MM.1S (cell line): ENCODE measurements at regions not wholly inside any gene's neighbourhood (a gene's known extent, or its start where the extent isn't known, plus 50 kb on each side); places are given as distances from the start of the nearest gene placed in this dataset.

Experiments used
- DNase-seq: peaks from one replicate; pipeline ENCODE4 v3.0.0-alpha.2; 2015
- H2AFZ ChIP-seq: fragments of 300-600 bp; sonication (generic); 2 replicates; pipeline ENCODE4 v1.6.0; 2016; ENCODE audit warnings: antibody characterized with exemption, low read length
- H3F3A ChIP-seq: fragments of 300-600 bp; sonication (generic); 2 replicates; pipeline ENCODE4 v1.6.1; 2016; ENCODE audit warnings: mild to moderate bottlenecking, antibody characterized with exemption, low read length, moderate library complexity, mixed read lengths; ENCODE audit not compliant: insufficient read depth
- H3K27ac ChIP-seq: fragments of 300-600 bp; sonication (generic); 2 replicates; pipeline ENCODE4 v1.5.1; 2016; ENCODE audit warnings: mild to moderate bottlenecking, low read length
- H3K27me3 ChIP-seq: fragments of 300-600 bp; sonication (generic); replicated peaks from 2 replicates; pipeline ENCODE4 v1.6.0; 2016; ENCODE audit warnings: low read length; ENCODE audit not compliant: insufficient read depth
- H3K36me3 ChIP-seq: fragments of 300-600 bp; sonication (generic); replicated peaks from 2 replicates; pipeline ENCODE4 v1.6.1; 2016; ENCODE audit warnings: mild to moderate bottlenecking, low read length, mixed read lengths; ENCODE audit not compliant: insufficient read depth
- H3K4me1 ChIP-seq: fragments of 300-600 bp; sonication (generic); 2 replicates; pipeline ENCODE4 v1.6.1; 2016; ENCODE audit warnings: low read length, mixed read lengths
- H3K4me2 ChIP-seq: fragments of 300-600 bp; sonication (generic); 2 replicates; pipeline ENCODE4 v1.6.0; 2016; ENCODE audit warnings: low read depth, low read length
- H3K4me3 ChIP-seq: fragments of 300-600 bp; sonication (generic); 2 replicates; pipeline ENCODE4 v1.5.1; 2016; ENCODE audit warnings: low read length, mixed read lengths
- H3K79me2 ChIP-seq: fragments of 300-600 bp; sonication (generic); 2 replicates; pipeline ENCODE4 v1.6.1; 2016; ENCODE audit warnings: mixed run types, low read length, mixed read lengths
- H3K9ac ChIP-seq: fragments of 300-600 bp; sonication (generic); 2 replicates; pipeline ENCODE4 v1.6.1; 2016; ENCODE audit warnings: low read length, mixed read lengths
- H3K9me2 ChIP-seq: fragments of 300-600 bp; sonication (generic); replicated peaks from 2 replicates; pipeline ENCODE4 v1.6.1; 2016; ENCODE audit warnings: mild to moderate bottlenecking, low read length, mixed read lengths; ENCODE audit not compliant: insufficient read depth
- H3K9me3 ChIP-seq: fragments of 300-600 bp; sonication (generic); replicated peaks from 2 replicates; pipeline ENCODE4 v1.6.1; 2016; ENCODE audit warnings: mild to moderate bottlenecking, low read length, mixed read lengths; ENCODE audit not compliant: insufficient read depth
- H4K20me1 ChIP-seq: fragments of 300-600 bp; sonication (generic); 2 replicates; pipeline ENCODE4 v1.6.1; 2016; ENCODE audit warnings: mild to moderate bottlenecking, low read length, moderate library complexity, mixed read lengths; ENCODE audit not compliant: insufficient read depth
- CTCF ChIP-seq: fragments of 300-600 bp; sonication (generic); IDR thresholded peaks from 2 replicates; pipeline ENCODE4 v1.5.1; 2016; ENCODE audit warnings: antibody characterized with exemption, low read length, mixed read lengths
- EZH2 ChIP-seq: fragments of 300-600 bp; sonication (generic); optimal IDR thresholded peaks from 2 replicates; pipeline ENCODE3; 2017; ENCODE audit warnings: low read depth, mild to moderate bottlenecking, antibody characterized with exemption, low read length, mixed read lengths
- EZH2phosphoT487 ChIP-seq: fragments of 300-600 bp; sonication (generic); IDR thresholded peaks from 2 replicates; pipeline ENCODE4 v1.6.1; 2018; ENCODE audit warnings: antibody characterized with exemption, low read length

GRCh38 chrX:74180716-74181115, 123.3 kb upstream of the ZCCHC13 start:
- H3K9me3 ChIP-seq: no peaks in the 10 kb centered on the region
- H3K9me2 ChIP-seq: no peaks in the 10 kb centered on the region
- no peak overlapping the region for H3K4me3 ChIP-seq
- H3K4me1 ChIP-seq: no peaks in the 10 kb centered on the region
- no peak for DNase-seq
- H3K27ac ChIP-seq: no peak overlapping the region
- no peaks in the 10 kb centered on the region for H3K36me3 ChIP-seq
- H3K27me3 ChIP-seq: no peaks in the 10 kb centered on the region
- TF ChIP-seq EZH2phosphoT487 (no peak), CTCF (no peak), EZH2 (no peak)
- H3K4me2 ChIP-seq: no peak overlapping the region
- no peak overlapping the region for H3K9ac ChIP-seq
- H2AFZ ChIP-seq: no peak overlapping the region
- no peaks in the 10 kb centered on the region for H3F3A ChIP-seq
- no peaks in the 10 kb centered on the region for H3K79me2 ChIP-seq
- H4K20me1 ChIP-seq: no peaks in the 10 kb centered on the region

- Histone ChIP-seq H3K27ac (no peak overlapping the region), H3K9me2 (no peaks in the 10 kb centered on the region), H3K79me2 (no peaks in the 10 kb centered on the region), H2AFZ (no peak overlapping the region), H3K4me3 (no peak overlapping the region), H3K4me2 (no peak overlapping the region), H3K27me3 (no peaks in the 10 kb centered on the region), H3K4me1 (no peaks in the 10 kb centered on the region), H3K9ac (no peak overlapping the region), H4K20me1 (no peaks in the 10 kb centered on the region), H3F3A (no peaks in the 10 kb centered on the region), H3K9me3 (no peaks in the 10 kb centered on the region), H3K36me3 (no peaks in the 10 kb centered on the region)
- TF ChIP-seq EZH2: no peak
- no peak for TF ChIP-seq EZH2phosphoT487
- no peak for TF ChIP-seq CTCF
- DNase-seq: no peak
Measured at GRCh38 chrX:74179990-74180389, 124.0 kb upstream of the ZCCHC13 start.

- H3K36me3 ChIP-seq: no peaks in the 10 kb centered on the region
- H3K4me2 ChIP-seq: no peak overlapping the region
- H3K27ac ChIP-seq: no peak overlapping the region
- no peaks in the 10 kb centered on the region for H3K9me3 ChIP-seq
- H3K4me3 ChIP-seq: no peak overlapping the region
- H2AFZ ChIP-seq: no peak overlapping the region
- H4K20me1 ChIP-seq: no peaks in the 10 kb centered on the region
- no peaks in the 10 kb centered on the region for H3K9me2 ChIP-seq
- no peak overlapping the region for H3K9ac ChIP-seq
- TF ChIP-seq CTCF: no peak
- TF ChIP-seq EZH2phosphoT487: no peak
- TF ChIP-seq EZH2: no peak
- no peaks in the 10 kb centered on the region for H3K27me3 ChIP-seq
- no peaks in the 10 kb centered on the region for H3K79me2 ChIP-seq
- DNase-seq: no peak
- no peaks in the 10 kb centered on the region for H3K4me1 ChIP-seq
- H3F3A ChIP-seq: no peaks in the 10 kb centered on the region
Measured at GRCh38 chrX:74179499-74179898, 124.5 kb upstream of the ZCCHC13 start.
